ENCODE measurements at regions not wholly inside any gene's neighbourhood (a gene's known extent, or its start where the extent isn't known, plus 50 kb on each side); places are given as distances from the start of the nearest gene placed in this dataset.
"Not testable (repeated sequence)": the region's sequence is repeated elsewhere in the genome, so short reads cannot be mapped to it uniquely, and the experiment has no call there.

DNA sequence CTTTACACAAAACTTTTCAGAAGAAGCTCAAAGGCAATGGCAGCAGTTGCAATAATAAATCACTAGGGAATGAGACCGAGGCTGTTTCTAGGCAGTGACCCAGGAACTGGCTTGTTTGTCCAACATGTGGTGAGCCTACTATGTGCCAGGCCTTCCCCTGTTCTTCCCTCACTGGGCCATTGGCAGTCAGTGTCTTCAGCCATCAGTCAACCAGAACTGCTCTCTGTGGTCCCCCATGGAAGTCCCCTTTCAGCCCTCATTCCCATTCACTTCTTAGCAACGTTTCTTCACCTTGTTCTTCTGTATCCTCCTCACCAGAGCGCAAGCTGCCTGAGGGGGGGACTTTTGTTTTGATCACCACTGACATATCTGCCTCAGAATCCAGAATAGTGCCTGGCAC, 274.1 kb downstream of the RRAGC start:
- TF ChIP-seq ARNTL (CRISPR knock-in tag; IDR thresholded peaks at IDR 0.05; ENCODE audit: borderline replicate concordance, low read depth) (no peak), ISL1 (CRISPR knock-in tag; IDR thresholded peaks at IDR 0.05) (no peak), OSR1 (CRISPR knock-in tag; IDR thresholded peaks at IDR 0.05) (no peak), TCF4 (CRISPR knock-in tag; IDR thresholded peaks at IDR 0.05; ENCODE audit: borderline replicate concordance) (no peak), ZNF8 (CRISPR knock-in tag; IDR thresholded peaks at IDR 0.05) (no peak), GLIS3 (CRISPR knock-in tag; IDR thresholded peaks at IDR 0.05) (no peak), ZNF565 (CRISPR knock-in tag; conservative IDR thresholded peaks at IDR 0.05; ENCODE audit: low read depth) (no peak), SNAI2 (CRISPR knock-in tag; IDR thresholded peaks at IDR 0.05) (no peak), ZFP30 (CRISPR knock-in tag; IDR thresholded peaks at IDR 0.05) (no peak), CSDC2 (CRISPR knock-in tag; IDR thresholded peaks at IDR 0.05) (no peak), ZFP3 (CRISPR knock-in tag; IDR thresholded peaks at IDR 0.05) (no peak), ZC3H10 (CRISPR knock-in tag; IDR thresholded peaks at IDR 0.05) (no peak), TOX (CRISPR knock-in tag; IDR thresholded peaks at IDR 0.05; ENCODE audit: borderline replicate concordance) (no peak), ZNF70 (CRISPR knock-in tag; IDR thresholded peaks at IDR 0.05) (no peak)
- TF ChIP-seq, protein P1, sequence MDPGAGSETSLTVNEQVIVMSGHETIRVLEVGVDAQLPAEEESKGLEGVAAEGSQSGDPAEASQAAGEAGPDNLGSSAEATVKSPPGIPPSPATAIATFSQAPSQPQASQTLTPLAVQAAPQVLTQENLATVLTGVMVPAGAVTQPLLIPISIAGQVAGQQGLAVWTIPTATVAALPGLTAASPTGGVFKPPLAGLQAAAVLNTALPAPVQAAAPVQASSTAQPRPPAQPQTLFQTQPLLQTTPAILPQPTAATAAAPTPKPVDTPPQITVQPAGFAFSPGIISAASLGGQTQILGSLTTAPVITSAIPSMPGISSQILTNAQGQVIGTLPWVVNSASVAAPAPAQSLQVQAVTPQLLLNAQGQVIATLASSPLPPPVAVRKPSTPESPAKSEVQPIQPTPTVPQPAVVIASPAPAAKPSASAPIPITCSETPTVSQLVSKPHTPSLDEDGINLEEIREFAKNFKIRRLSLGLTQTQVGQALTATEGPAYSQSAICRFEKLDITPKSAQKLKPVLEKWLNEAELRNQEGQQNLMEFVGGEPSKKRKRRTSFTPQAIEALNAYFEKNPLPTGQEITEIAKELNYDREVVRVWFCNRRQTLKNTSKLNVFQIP (CRISPR knock-in tag; IDR thresholded peaks at IDR 0.05; ENCODE audit: borderline replicate concordance, low read depth), result no peak
- TF ChIP-seq, protein P2, sequence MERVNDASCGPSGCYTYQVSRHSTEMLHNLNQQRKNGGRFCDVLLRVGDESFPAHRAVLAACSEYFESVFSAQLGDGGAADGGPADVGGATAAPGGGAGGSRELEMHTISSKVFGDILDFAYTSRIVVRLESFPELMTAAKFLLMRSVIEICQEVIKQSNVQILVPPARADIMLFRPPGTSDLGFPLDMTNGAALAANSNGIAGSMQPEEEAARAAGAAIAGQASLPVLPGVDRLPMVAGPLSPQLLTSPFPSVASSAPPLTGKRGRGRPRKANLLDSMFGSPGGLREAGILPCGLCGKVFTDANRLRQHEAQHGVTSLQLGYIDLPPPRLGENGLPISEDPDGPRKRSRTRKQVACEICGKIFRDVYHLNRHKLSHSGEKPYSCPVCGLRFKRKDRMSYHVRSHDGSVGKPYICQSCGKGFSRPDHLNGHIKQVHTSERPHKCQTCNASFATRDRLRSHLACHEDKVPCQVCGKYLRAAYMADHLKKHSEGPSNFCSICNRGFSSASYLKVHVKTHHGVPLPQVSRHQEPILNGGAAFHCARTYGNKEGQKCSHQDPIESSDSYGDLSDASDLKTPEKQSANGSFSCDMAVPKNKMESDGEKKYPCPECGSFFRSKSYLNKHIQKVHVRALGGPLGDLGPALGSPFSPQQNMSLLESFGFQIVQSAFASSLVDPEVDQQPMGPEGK (CRISPR knock-in tag; IDR thresholded peaks at IDR 0.05; ENCODE audit: borderline replicate concordance), result no peak
- no peak for ATAC-seq

DNA sequence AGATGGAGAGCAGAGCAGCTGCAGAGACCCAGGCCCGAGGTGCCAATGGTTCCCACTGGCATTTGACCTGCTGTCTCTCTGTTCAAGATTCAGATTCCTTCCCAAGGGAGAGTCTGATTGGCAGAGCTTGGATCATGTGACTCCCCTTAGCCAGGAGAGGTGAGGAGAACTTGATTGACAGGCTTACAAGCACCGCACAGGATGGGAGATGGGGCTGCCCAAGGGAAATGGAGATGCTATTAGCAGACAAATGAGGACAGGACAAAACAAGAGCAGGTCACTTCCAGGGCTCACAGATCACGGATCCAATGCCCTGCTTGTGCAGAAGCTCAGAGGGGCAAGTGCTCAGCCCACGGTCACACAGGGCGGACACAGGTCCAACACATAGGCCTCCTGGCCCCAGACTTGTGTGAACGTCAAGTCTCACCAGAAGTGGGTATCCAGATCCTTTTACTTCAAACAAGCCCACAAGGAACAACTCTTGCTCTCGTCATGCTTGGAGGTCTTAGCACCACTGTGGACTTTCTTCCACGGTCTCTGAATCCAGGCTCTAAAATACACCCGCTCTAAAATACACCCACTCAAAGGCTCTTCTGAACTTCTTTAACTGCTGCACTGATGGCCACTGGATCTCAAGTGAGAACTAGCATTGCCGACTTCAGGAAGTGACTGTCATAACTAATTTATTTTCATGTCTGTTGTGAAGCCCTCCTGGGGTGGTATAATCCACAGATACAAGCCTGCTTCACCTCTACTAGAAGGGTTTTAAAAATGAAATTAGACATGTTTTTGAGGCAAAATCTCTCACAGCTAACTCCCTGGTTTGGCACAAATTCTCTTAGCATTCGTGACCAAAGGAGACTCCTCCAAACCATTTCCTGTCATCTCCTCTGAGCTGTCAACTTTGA, 274.9 kb downstream of the RRAGC start:
- TF ChIP-seq, protein P3, sequence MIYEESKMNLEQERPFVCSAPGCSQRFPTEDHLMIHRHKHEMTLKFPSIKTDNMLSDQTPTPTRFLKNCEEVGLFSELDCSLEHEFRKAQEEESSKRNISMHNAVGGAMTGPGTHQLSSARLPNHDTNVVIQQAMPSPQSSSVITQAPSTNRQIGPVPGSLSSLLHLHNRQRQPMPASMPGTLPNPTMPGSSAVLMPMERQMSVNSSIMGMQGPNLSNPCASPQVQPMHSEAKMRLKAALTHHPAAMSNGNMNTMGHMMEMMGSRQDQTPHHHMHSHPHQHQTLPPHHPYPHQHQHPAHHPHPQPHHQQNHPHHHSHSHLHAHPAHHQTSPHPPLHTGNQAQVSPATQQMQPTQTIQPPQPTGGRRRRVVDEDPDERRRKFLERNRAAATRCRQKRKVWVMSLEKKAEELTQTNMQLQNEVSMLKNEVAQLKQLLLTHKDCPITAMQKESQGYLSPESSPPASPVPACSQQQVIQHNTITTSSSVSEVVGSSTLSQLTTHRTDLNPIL (CRISPR knock-in tag; IDR thresholded peaks at IDR 0.05; ENCODE audit: low read depth), result no peak
- TF ChIP-seq ZC3H10 (CRISPR knock-in tag; IDR thresholded peaks at IDR 0.05) (no peak), ZFP3 (CRISPR knock-in tag; IDR thresholded peaks at IDR 0.05) (no peak), ISL1 (CRISPR knock-in tag; IDR thresholded peaks at IDR 0.05) (no peak), ARNTL (CRISPR knock-in tag; IDR thresholded peaks at IDR 0.05; ENCODE audit: borderline replicate concordance, low read depth) (no peak), ZNF565 (CRISPR knock-in tag; conservative IDR thresholded peaks at IDR 0.05; ENCODE audit: low read depth) (no peak), GLIS3 (CRISPR knock-in tag; IDR thresholded peaks at IDR 0.05) (no peak), ZNF8 (CRISPR knock-in tag; IDR thresholded peaks at IDR 0.05) (no peak), TCF4 (CRISPR knock-in tag; IDR thresholded peaks at IDR 0.05; ENCODE audit: borderline replicate concordance) (no peak), ZFP30 (CRISPR knock-in tag; IDR thresholded peaks at IDR 0.05) (no peak), ESRRG (CRISPR knock-in tag; IDR thresholded peaks at IDR 0.05) (no peak)
- TF ChIP-seq, protein P4, sequence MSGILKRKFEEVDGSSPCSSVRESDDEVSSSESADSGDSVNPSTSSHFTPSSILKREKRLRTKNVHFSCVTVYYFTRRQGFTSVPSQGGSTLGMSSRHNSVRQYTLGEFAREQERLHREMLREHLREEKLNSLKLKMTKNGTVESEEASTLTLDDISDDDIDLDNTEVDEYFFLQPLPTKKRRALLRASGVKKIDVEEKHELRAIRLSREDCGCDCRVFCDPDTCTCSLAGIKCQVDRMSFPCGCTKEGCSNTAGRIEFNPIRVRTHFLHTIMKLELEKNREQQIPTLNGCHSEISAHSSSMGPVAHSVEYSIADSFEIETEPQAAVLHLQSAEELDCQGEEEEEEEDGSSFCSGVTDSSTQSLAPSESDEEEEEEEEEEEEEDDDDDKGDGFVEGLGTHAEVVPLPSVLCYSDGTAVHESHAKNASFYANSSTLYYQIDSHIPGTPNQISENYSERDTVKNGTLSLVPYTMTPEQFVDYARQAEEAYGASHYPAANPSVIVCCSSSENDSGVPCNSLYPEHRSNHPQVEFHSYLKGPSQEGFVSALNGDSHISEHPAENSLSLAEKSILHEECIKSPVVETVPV (CRISPR knock-in tag; IDR thresholded peaks at IDR 0.05), result no peak

DNA sequence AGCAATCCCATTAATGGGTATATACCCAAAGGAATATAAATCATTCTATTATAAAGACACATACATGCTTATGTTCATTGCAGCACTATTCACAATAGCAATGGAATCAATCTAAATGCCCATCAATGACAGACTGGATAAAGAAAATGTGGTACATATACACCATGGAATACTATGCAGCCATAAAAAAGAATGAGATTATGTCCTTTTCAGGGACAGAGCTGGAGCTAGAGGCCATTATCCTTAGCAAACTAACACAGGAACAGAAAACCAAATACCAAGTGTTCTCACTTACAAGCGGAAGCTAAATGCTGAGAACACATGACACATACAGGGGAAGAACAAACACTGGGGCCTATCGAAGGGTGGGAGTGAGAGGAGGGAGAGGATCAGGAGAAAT, 276.3 kb downstream of the RRAGC start:
- ATAC-seq, result not testable (repeated sequence)

More for the DNA sequence above, 274.9 kb downstream of the RRAGC start:
- no peak for ATAC-seq

DNA sequence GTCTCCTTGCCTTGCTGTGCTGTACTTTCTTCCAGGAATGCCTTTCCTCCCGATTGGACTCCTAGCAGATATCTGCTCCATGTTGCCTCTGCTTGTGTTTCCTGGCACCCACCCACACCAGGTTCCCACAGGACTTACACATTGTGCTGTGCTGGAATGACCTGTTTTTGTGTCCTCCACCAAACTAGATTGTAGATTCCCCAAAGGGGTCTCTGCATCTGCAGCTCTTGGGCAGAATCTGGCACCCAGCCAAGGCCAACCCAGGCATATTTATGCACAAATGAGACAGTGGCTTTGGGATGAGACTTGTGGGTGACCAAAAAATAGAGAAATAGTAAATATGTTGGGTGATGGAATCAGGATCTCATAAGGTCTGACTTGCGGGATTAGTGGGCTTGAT, 278.2 kb downstream of the RRAGC start:
- TF ChIP-seq PPARA (CRISPR knock-in tag; IDR thresholded peaks at IDR 0.05; ENCODE audit: borderline replicate concordance) (no peak), TOX (CRISPR knock-in tag; IDR thresholded peaks at IDR 0.05; ENCODE audit: borderline replicate concordance) (no peak), TCF4 (CRISPR knock-in tag; IDR thresholded peaks at IDR 0.05; ENCODE audit: borderline replicate concordance) (no peak), OSR1 (CRISPR knock-in tag; IDR thresholded peaks at IDR 0.05) (no peak), ZNF70 (CRISPR knock-in tag; IDR thresholded peaks at IDR 0.05) (no peak)
- ATAC-seq, result no peak

Measured in SK-N-SH treated with all-trans-retinoic acid at 6 μM for 48 hours (cell line).